T-cell (primary cell): ENCODE measurements at regions not wholly inside any gene's neighbourhood (a gene's known extent, or its start where the extent isn't known, plus 50 kb on each side); places are given as distances from the start of the nearest gene placed in this dataset.

ENCODE experiments used
- ATAC-seq, 4 experiments: fragments of 200-7000 bp in 3 of 4; fragments of 150-1000 bp in 1 of 4; cut with Tn5 transposase; replicated peaks in 1 of 4; 1 replicate in 3 of 4; 2 replicates in 1 of 4; pipeline ENCODE4 v1.10.0; 2021; ENCODE audit warnings: moderate library complexity in 3 of 4, mild to moderate bottlenecking in 2 of 4, moderate number of reproducible peaks in 1 of 4
- CTCF ChIA-PET, 2 donors: fragments of 300-600 bp; sonication (Branson Sonifier 250); formaldehyde crosslinking; loops; one replicate each; lab custom pipeline; 2022; ENCODE audit warnings: antibody characterized with exemption in 2 of 2; lab: Charles Lee
- POLR2A ChIA-PET, 2 donors: fragments of 300-600 bp; sonication (Branson Sonifier 250); formaldehyde crosslinking; loops; one replicate each; lab custom pipeline; 2022; ENCODE audit warnings: antibody characterized with exemption in 2 of 2; lab: Charles Lee
- DNase-seq, 35 experiments: peaks; one replicate each; pipeline versions ENCODE4 v3.0.0 to v3.0.0-alpha.2; 2013 to 2023
- H3K27ac ChIP-seq: one replicate; pipeline ENCODE4 v1.5.1; 2013; ENCODE audit warnings: low read length
- H3K27me3 ChIP-seq, 2 experiments: replicated peaks in 1 of 2; 1 replicate in 1 of 2; 2 replicates in 1 of 2; pipeline versions ENCODE4 v1.6.1 to v1.7.0; 2013; ENCODE audit warnings: low read length in 1 of 2, mixed read lengths in 1 of 2; ENCODE audit not compliant: control insufficient read depth in 2 of 2, insufficient read depth in 2 of 2; ENCODE audit errors: extremely low read depth in 1 of 2
- H3K36me3 ChIP-seq, 2 donors: 1 replicate in 1 of 2; 2 replicates in 1 of 2; pipeline versions ENCODE4 v1.6.1 to v1.7.0; 2013; ENCODE audit warnings: low read length in 1 of 2; ENCODE audit not compliant: control insufficient read depth in 2 of 2, insufficient read depth in 1 of 2; ENCODE audit errors: extremely low read depth in 1 of 2
- H3K4me1 ChIP-seq, 2 experiments: 1 replicate in 1 of 2; 2 replicates in 1 of 2; pipeline versions ENCODE4 v1.6.1 to v1.7.0; 2013; ENCODE audit warnings: low read length in 2 of 2, mixed read lengths in 1 of 2; ENCODE audit not compliant: insufficient read depth in 2 of 2, control insufficient read depth in 1 of 2; ENCODE audit errors: extremely low read depth in 1 of 2
- H3K4me3 ChIP-seq, 2 donors: 1 replicate in 1 of 2; 2 replicates in 1 of 2; pipeline versions ENCODE4 v1.5.1 to v1.7.0; 2013; ENCODE audit warnings: mild to moderate bottlenecking in 2 of 2, low read length in 1 of 2, moderate library complexity in 1 of 2; ENCODE audit not compliant: control insufficient read depth in 1 of 2; ENCODE audit errors: extremely low read depth in 1 of 2
- H3K9me3 ChIP-seq: 2 replicates; pipeline ENCODE4 v1.7.0; 2013
- H3K27ac Mint-ChIP-seq, 2 donors: one replicate each; pipeline ENCODE4 v1.8.0; 2020 to 2021; ENCODE audit warnings: mild to moderate bottlenecking in 2 of 2, mixed read lengths in 2 of 2
- H3K27me3 Mint-ChIP-seq, 2 donors: one replicate each; pipeline ENCODE4 v1.8.0; 2021 to 2022; ENCODE audit warnings: mixed read lengths in 2 of 2
- H3K36me3 Mint-ChIP-seq: one replicate; pipeline ENCODE4 v1.8.0; 2021; ENCODE audit warnings: mixed read lengths
- H3K4me1 Mint-ChIP-seq, 3 donors: one replicate each; pipeline ENCODE4 v1.8.0; 2020 to 2022; ENCODE audit warnings: mixed read lengths in 3 of 3, mild to moderate bottlenecking in 1 of 3
- H3K4me3 Mint-ChIP-seq, 3 donors: one replicate each; pipeline ENCODE4 v1.8.0; 2020 to 2022; ENCODE audit warnings: mild to moderate bottlenecking in 3 of 3, mixed read lengths in 3 of 3, moderate library complexity in 3 of 3
- H3K9me3 Mint-ChIP-seq, 3 donors: one replicate each; pipeline ENCODE4 v1.8.0; 2020 to 2022; ENCODE audit warnings: mixed read lengths in 3 of 3
- WGBS: methylation state at CpG from one replicate; pipeline ENCODE4 v1.1.5; 2013; ENCODE audit warnings: missing lambda C conversion rate; ENCODE audit not compliant: insufficient coverage; 5-methylcytosine and 5-hydroxymethylcytosine counted together

DNA sequence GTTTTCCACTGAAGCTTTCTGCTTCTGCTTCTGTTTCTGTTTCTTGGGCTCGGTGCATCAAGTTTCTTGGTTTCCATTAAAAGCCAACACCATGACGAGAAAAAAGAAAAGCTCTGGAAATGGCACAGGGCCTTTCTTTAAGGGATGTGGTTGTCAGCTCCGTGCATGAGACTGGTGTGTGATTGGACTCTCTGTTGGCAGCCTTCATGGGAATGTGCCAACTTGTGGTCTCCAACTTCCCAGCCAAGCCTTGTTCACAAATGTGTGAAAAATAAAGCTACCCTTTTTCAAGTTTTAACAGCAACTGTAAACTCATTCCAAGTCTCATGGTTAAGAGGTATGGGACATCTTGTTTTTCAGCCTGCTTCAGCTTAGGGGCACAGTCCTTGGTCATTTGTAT, 68.7 kb upstream of the CST7 start:
- CTCF ChIA-PET = no interaction called here
- Histone ChIP-seq H3K9me3 (no peaks in the 10 kb centered on the region), H3K4me1 (no peaks in the 10 kb centered on the region), H3K36me3 (no peaks in the 10 kb centered on the region), H3K4me3 (no peak overlapping the region), H3K27me3 (peaks cover 0 to 6% of the 10 kb centered on the region in 2 experiments), H3K27ac (no peak overlapping the region)
- H3K27ac Mint-ChIP-seq = no peak overlapping the region
- POLR2A ChIA-PET = no interaction called here
- ATAC-seq = no peak
- H3K27me3 Mint-ChIP-seq = peaks cover 9 to 11% of the 10 kb centered on the region in 2 donors
- H3K9me3 Mint-ChIP-seq = peaks cover 8 to 22% (median 10%) of the 10 kb centered on the region in 3 donors
- no peak for DNase-seq
- H3K4me1 Mint-ChIP-seq = no peaks in the 10 kb centered on the region
- WGBS = 57% methylated on average over 3 of the region's 3 CpGs
- peaks cover 4% of the 10 kb centered on the region for H3K36me3 Mint-ChIP-seq
- H3K4me3 Mint-ChIP-seq = no peak overlapping the region

DNA sequence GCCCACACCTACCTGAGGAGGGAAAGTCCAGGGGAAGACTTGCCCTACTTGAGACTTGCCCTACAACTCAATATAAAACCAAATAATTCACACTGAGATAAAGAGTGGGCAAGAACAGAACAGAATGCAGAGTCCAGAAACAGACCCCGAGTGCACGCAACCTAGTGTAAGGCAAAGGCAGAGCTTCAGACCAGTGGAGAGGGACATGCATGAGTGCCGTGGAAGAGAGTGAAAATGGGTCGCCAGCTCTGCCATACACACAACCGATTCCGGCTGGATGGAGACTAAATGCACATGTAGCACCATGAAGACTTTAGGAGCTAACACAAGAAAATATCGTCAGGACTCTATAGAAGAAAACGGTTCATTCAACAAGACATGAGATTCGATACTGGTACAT, 58.8 kb upstream of the CST7 start:
- Histone ChIP-seq H3K27ac (no peak overlapping the region), H3K36me3 (no peaks in the 10 kb centered on the region), H3K4me3 (no peak overlapping the region), H3K4me1 (no peaks in the 10 kb centered on the region), H3K9me3 (no peaks in the 10 kb centered on the region), H3K27me3 (peaks cover 0 to 20% of the 10 kb centered on the region in 2 experiments)
- no peak for DNase-seq
- Mint-ChIP-seq H3K36me3 (peaks cover 2% of the 10 kb centered on the region), H3K4me3 (no peak overlapping the region), H3K9me3 (no peaks in the 10 kb centered on the region), H3K27me3 (peaks cover 0 to 4% of the 10 kb centered on the region in 2 donors), H3K27ac (no peak overlapping the region), H3K4me1 (no peaks in the 10 kb centered on the region)
- POLR2A ChIA-PET = no interaction called here
- WGBS = 100% methylated on average over 7 of the region's 9 CpGs
- CTCF ChIA-PET = no interaction called here
- ATAC-seq = no peak

- H3K27ac ChIP-seq = no peak overlapping the region
- no peak for ATAC-seq
- CTCF ChIA-PET = no interaction called here
- no peaks in the 10 kb centered on the region for H3K27me3 Mint-ChIP-seq
- H3K4me3 Mint-ChIP-seq = no peak overlapping the region
- POLR2A ChIA-PET = no interaction called here
- no peak overlapping the region for H3K27ac Mint-ChIP-seq
- H3K36me3 ChIP-seq = no peaks in the 10 kb centered on the region
- H3K4me1 Mint-ChIP-seq = no peaks in the 10 kb centered on the region
- WGBS = 89% methylated on average over 27 of the region's 34 CpGs
- no peaks in the 10 kb centered on the region for H3K9me3 Mint-ChIP-seq
- no peaks in the 10 kb centered on the region for H3K4me1 ChIP-seq
- DNase-seq = no peak
- H3K9me3 ChIP-seq = no peaks in the 10 kb centered on the region
- peaks cover 2% of the 10 kb centered on the region for H3K36me3 Mint-ChIP-seq
- peaks cover 0 to 20% of the 10 kb centered on the region in 2 experiments for H3K27me3 ChIP-seq
- H3K4me3 ChIP-seq = no peak overlapping the region
These were observed 57.3 kb upstream of the CST7 start for GRCh38 chr20:24891546-24892393.

GRCh38 chr20:24892522-24892921, 56.5 kb upstream of the CST7 start:
- H3K27ac ChIP-seq = no peak overlapping the region
- Mint-ChIP-seq H3K36me3 (peaks cover 2% of the 10 kb centered on the region), H3K27me3 (no peaks in the 10 kb centered on the region), H3K27ac (no peak overlapping the region), H3K4me1 (no peaks in the 10 kb centered on the region), H3K4me3 (no peak overlapping the region), H3K9me3 (no peaks in the 10 kb centered on the region)
- ChIA-PET POLR2A (no interaction called here), CTCF (no interaction called here)
- H3K27me3 ChIP-seq = peaks cover 0 to 20% of the 10 kb centered on the region in 2 experiments
- no peak for DNase-seq
- H3K4me1 ChIP-seq = no peaks in the 10 kb centered on the region
- ATAC-seq = no peak
- no peak overlapping the region for H3K4me3 ChIP-seq
- no peaks in the 10 kb centered on the region for H3K9me3 ChIP-seq
- H3K36me3 ChIP-seq = no peaks in the 10 kb centered on the region
- WGBS = 78% methylated on average over 6 of the region's 11 CpGs

- no peak overlapping the region for H3K27ac ChIP-seq
- Mint-ChIP-seq H3K9me3 (no peaks in the 10 kb centered on the region), H3K36me3 (peaks cover 2% of the 10 kb centered on the region), H3K4me1 (no peaks in the 10 kb centered on the region), H3K4me3 (no peak overlapping the region), H3K27ac (no peak overlapping the region), H3K27me3 (no peaks in the 10 kb centered on the region)
- CTCF ChIA-PET = no interaction called here
- no peak overlapping the region for H3K4me3 ChIP-seq
- DNase-seq (no peak), ATAC-seq (no peak)
- no peaks in the 10 kb centered on the region for H3K36me3 ChIP-seq
- H3K27me3 ChIP-seq = peaks cover 0 to 20% of the 10 kb centered on the region in 2 experiments
- POLR2A ChIA-PET = no interaction called here
- 83% methylated on average over 9 of the region's 10 CpGs for WGBS
- no peaks in the 10 kb centered on the region for H3K4me1 ChIP-seq
- no peaks in the 10 kb centered on the region for H3K9me3 ChIP-seq
These were observed 56.1 kb upstream of the CST7 start for GRCh38 chr20:24892931-24893330.

DNA sequence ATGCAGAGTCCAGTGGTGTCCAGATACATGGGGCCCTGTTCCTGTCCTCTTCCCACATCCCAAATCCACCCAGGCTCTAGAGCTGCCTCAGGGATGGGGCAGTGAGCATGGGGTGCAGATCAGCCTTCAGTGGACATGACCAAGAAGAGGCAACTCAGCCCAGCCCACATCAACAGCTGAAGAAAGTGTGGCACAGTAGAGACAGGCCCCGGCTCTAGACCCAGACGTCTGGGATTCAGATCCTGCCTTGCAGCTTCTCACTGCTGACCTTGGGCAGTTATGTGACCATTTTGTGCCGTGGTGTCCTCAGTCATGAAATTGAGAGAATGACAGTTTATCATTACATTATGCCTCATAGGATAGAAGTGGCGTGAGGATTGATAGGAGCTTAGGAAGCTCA, 54.6 kb upstream of the CST7 start:
- POLR2A ChIA-PET = no interaction called here

More for the DNA sequence above, 54.6 kb upstream of the CST7 start:
- DNase-seq = no peak
- CTCF ChIA-PET = no interaction called here
- no peak for ATAC-seq
- Mint-ChIP-seq H3K27ac (no peak overlapping the region), H3K4me3 (no peak overlapping the region), H3K27me3 (no peaks in the 10 kb centered on the region), H3K4me1 (no peaks in the 10 kb centered on the region), H3K36me3 (peaks cover 2% of the 10 kb centered on the region), H3K9me3 (peaks cover 6 to 11% (median 9%) of the 10 kb centered on the region in 3 donors)
- Histone ChIP-seq H3K9me3 (no peaks in the 10 kb centered on the region), H3K36me3 (no peaks in the 10 kb centered on the region), H3K27me3 (peaks cover 0 to 20% of the 10 kb centered on the region in 2 experiments), H3K27ac (no peak overlapping the region), H3K4me1 (no peaks in the 10 kb centered on the region), H3K4me3 (no peak overlapping the region)
- 54% methylated on average over 2 of the region's 4 CpGs for WGBS
